ENCODE measurements at regions not wholly inside any gene's neighbourhood (a gene's known extent, or its start where the extent isn't known, plus 50 kb on each side); places are given as distances from the start of the nearest gene placed in this dataset.

- DNase-seq (ENCODE audit: low read depth, low spot score): no peak
These were observed 1614.9 kb downstream of the ARAP2 start for GRCh38 chr4:34629451-34629850.

DNA sequence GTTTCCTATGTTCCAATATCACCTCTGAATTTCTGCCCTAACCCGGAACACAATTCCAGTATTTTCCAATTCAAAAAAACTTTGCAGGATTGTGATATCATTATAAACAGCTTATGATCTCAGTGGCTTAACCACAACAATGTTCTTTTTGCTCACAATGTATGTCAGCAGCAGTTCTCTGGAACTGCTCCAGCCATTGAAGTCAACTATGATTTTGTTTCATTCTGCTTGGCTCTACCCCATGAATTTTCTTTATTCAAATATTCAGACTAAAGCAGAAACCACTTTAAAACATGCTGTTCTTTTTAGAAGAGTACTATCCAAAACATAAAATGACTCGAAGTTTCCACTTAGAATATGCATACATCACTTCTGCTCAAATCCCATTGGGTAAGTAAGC, 1611.1 kb downstream of the ARAP2 start:
- no peak for DNase-seq (ENCODE audit: low read depth, low spot score)

- no peak for DNase-seq (ENCODE audit: low read depth, low spot score)
These were observed 1607.7 kb downstream of the ARAP2 start for GRCh38 chr4:34636623-34637022.

DNA sequence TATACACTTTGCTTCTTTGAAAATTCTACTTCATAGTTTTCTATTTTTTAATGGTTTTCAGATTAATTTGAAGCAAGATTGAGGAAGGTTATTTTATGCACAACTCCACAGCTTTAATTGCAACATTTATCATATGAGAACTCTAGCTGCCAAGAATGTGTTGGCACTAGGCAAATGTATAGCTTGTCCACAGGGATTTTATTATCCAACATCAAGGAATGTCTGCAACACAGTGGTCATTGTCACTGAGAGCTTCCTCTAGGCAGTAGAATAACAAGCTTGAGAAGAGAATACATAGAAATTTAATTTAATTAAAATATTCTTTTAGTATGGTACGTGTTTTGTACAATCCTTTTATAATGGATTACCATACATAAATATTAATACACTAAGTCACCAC, 1600.8 kb downstream of the ARAP2 start:
- DNase-seq (ENCODE audit: low read depth, low spot score): no peak

- DNase-seq (ENCODE audit: low read depth, low spot score): no peak
These were observed 1599.7 kb downstream of the ARAP2 start for GRCh38 chr4:34644579-34645115.

DNA sequence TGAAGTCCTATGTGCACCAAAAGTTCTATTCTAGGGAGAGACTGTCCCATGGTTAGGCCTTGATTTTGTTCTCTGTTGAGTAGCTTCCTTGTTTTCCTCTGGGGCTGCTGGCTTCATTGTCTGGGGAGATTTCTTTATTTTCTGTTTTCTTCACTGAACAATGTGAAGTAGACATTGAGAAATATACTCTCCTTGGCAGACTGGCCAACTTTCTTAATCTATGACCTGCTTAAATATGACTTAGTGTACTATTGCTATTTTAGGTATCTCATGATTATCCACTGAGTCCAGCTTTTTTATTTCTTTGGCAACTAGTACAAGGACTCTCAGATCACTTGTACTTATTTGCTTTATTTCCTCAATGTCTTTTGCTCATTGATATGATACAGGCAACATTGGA, 1594.6 kb downstream of the ARAP2 start:
- no peak for DNase-seq (ENCODE audit: low read depth, low spot score)

DNA sequence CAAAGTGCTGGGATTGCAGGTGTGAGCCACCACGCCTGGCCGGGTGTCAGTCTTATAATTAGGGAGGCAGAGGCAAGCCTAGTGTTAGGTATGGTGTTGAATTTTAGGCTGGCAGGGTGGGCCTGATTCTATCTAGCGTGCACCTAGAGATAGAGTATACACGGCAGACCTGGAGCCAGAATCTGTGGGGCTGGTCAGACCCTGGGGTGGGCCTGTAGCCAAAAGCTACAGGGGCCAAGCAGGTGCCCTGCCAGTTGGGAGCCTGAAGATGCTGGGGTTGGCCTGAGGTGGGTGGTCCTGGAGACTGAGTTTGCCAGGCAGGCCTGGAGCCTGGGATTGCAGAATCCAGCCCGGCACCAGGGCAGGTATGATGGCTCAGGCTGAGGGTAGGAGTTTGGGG, 1580.3 kb downstream of the ARAP2 start:
- no peak for DNase-seq (ENCODE audit: low read depth, low spot score)

- no peak for DNase-seq (ENCODE audit: low read depth, low spot score)
These were observed 1567.9 kb downstream of the ARAP2 start for GRCh38 chr4:34676400-34676799.

GRCh38 chr4:34678431-34678830, 1565.9 kb downstream of the ARAP2 start:
- no peak for DNase-seq (ENCODE audit: low read depth, low spot score)

DNA sequence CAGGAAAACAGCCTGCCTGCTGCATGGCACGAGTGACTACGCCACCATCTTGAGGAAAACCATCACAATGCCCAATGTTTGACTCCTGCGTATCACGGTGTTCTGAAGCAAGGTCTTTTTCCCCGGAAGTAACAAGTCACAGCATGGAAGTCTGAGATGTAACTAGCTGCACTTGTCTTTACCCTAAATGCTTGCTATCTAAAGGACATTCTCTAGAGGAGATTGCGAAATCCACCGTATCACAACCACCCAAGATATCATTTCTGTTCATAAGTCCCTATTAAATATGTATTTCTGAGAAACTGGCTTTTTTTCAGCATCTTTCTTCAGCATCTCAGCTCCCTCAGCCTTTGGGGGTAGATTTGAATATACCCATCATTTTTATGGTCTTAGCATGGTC, 1565.1 kb downstream of the ARAP2 start:
- no peak for DNase-seq (ENCODE audit: low read depth, low spot score)

DNA sequence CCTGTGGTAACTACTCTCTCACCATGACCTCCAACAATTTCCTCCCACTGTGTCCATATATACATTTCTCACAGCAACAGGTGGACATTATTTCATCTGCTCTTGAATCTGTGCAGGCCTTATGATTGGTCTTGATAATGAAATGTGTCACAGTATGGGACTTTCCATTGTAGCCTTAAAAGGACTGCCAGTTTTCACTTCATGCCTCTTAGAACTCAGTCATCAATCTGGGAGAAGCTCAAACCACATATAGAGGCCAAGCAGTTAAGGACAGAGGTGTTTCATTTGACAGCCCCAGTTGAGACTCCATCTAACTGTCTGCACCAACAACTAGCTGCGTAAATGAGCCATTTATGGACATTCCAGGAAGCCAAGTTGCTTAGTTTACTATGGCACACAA, 1534.8 kb downstream of the ARAP2 start:
- no peak for DNase-seq (ENCODE audit: low read depth, low spot score)

DNA sequence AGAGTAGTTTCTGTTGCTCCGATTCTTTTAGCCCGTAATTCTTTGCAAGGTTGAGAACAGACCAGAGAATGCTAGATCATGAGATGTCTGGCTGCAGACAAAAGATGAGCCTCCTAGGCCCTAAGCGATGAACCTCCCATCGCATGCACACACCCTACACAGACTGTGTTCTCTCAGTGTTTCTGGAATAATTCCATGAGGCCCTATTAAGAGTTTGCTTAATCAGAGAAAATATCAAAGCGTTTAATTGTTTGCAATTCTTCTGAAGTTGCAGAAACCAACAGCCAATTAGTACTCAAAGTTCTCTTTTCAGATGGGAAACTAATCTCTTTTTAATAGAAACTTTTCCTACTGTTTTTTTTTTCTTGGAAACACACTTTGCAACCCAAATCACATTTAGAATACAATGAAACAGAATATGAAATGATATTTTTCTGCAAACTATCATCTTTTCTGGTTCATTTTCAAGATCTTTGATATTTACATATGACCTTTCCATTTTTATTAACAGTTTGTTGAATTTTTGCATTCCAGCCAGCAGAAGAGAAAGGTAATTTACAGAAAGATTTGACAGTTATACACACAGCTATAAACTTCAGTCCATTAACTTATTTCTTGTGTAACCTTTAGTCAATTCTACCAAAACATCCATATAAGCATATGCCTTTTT, 1525.6 kb downstream of the ARAP2 start:
- DNase-seq (ENCODE audit: low read depth, low spot score): no peak

DNA sequence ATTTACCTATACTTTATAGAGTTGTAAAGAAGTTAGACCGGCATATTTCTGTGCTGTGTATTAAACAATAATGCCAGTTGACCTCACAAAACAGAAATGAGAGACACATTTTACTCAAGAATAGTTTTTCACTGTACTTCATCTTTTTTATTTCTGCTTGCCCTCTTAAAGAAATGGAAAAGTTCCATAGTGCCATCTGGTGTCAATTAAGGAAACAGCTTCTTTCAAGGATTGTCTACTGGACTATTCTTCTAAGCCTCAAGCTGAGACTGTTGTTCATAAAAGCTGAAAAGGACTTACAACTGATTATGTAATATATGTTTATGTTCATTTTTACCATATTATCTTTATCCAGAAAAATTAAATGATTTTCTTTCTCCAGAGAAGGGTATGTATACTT, 1523.7 kb downstream of the ARAP2 start:
- DNase-seq (ENCODE audit: low read depth, low spot score): no peak

DNA sequence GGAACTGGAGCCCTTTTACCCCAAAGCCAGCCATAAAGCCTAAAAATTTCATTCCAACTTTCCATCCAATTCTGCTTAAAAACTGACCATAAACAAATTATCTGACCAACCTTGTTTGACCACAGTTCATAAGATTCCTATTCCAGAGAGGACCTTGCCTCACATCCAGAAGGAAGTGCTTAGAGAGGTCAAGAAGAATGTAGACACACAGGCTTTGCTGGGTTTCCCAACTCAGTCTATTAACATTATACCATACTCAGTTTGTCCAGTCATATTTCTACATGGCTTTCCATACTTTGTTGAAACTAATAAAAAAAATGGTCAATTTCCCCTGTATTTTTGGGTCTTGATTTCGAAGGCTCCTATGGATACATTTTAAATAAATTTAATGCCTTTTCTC, 1522.5 kb downstream of the ARAP2 start:
- no peak for DNase-seq (ENCODE audit: low read depth, low spot score)

DNA sequence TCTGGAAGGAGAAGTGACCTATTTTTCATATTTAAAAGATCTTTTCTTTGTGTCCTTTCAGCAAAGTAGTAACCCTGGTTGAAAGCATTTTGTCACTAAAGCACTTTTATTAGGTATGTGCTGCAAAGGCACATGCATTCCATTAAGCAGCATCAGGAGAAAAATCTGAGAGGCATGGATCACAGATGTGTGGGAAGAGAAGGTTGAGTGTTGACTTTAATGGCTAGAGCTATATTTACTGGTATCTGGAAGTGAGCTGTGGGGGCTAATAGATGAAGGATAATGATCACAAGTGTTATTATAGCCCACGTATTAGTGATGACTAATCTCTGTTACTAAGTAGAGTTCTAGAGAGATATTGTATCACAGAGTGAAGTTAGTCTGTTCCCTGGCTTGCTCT, 1520.7 kb downstream of the ARAP2 start:
- DNase-seq (ENCODE audit: low read depth, low spot score): no peak

DNA sequence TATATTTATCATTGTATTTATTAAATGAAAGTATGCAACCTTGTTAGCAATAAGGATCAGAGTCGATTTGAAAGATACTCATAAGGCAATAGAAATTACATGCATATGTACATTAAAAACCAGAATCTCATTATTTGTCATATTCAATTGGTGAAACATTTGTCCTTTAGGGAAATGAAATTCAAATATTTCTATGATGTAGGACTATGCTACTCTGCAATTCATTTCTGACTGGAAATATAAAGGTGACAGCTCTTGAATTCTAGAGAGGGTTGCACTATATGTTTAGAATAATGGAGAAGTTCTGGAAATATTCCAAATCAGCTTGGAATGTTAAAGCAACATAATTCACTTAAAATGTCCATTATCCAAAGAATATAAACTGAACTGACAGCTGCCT, 1519.8 kb downstream of the ARAP2 start:
- no peak for DNase-seq (ENCODE audit: low read depth, low spot score)

DNA sequence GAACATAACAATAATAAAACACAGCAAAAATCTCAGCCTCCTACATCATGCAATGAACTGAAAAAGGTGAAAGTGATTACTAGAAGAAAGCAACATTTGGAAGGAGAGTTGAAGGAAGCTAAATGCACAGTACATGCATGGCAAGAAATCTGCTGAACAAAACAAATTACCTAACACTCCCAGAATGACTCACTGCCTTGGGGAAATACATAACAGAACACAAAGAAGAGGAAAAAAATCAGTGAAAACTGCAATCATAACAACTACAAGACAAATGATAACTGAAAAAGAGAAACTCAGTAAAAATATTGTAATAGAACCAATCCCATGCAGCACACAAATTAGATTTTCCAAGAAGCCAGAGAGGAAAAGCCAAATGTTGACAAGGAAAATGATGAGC, 1513.2 kb downstream of the ARAP2 start:
- no peak for DNase-seq (ENCODE audit: low read depth, low spot score)

DNA sequence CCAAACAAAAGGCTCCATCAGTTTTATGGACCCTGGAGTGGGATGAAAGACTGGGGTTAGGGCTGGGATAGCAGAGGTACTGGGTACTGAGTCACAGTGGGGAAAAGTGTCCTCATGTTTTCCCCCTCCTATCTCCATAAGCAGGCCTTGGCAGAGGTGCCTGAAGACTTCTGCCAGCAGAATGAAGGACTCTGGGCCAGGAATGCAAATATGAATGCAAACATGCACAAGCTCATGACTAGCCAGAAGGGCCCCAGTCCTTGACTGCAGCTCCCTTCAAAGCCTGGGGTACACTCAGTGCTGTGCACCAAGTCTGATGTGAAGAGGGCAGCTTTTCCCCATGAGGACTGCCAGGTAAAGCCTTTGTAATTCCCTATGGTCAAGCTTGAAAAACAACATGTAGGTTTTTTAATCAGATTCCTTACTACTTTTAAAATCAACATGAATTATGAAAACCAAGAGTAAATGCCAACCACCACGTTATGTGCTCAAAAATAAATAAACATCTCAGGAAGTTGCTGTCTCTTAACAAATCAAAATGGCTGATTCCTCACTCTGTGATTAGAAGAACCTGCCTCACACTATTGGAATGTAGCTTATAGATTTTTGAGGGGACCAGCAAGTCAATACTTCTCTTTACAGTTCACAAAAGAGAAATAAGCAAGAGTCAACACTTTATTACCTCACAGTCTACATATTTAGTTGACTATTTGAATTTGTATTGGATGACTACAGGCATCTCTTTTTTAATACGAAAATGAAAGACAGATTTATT, 1512.0 kb downstream of the ARAP2 start:
- DNase-seq (ENCODE audit: low read depth, low spot score): no peak

DNA sequence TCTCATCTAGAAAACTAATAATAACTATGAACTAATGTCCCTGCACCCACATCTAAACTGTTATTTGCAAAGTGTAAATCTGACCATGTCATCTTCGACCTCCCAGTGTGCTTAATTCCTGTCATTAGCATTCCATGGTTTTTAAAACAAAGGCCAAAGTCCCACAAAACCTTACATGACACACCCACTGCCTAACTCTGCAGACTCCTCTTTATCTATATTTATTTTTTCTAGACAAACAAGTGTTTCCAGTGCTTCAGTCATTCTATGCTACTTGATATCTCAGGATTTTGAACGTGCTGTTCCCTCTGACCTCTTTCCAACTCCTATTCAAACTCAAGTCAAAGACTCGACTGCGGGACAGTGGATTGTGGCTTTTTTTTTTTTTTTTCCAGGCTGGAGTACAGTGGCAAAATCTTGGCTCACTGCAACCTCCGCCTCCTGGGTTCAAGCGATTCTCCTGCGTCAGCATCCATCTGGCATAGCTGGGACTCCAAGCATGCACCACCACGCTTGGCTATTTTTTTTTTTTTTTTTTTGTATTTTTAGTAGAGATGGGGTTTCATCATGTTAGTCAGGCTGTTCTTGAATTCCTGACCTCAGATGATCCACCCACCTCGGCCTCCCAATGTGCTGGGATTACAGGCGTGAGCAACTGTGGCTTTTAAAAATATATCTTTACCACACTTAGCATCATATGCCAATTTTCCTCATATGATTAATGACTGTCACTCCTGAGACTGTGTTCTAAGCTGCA, 1511.0 kb downstream of the ARAP2 start:
- DNase-seq (ENCODE audit: low read depth, low spot score): no peak

GRCh38 chr4:34766935-34767334, 1477.4 kb downstream of the ARAP2 start:
- DNase-seq (ENCODE audit: low read depth, low spot score): no peak

DNA sequence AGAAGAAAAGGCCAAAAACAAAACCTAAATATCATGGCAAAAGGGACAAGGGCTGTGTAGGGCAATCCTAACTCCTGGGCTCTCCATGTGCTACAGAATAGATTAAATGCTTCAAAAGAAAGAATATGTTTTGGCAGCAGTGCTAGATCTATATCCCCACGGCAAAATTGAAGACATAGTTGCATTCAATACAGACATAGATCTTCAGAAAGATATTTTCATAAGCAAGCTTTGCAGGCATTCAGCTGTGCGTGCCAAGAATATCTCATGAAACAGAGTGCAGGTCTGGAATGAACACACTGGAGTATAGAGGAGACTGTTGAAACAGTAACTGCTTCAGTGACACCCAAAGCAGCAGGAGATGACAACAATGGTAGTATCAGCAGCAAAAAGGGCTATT, 1476.9 kb downstream of the ARAP2 start:
- DNase-seq (ENCODE audit: low read depth, low spot score): no peak

DNA sequence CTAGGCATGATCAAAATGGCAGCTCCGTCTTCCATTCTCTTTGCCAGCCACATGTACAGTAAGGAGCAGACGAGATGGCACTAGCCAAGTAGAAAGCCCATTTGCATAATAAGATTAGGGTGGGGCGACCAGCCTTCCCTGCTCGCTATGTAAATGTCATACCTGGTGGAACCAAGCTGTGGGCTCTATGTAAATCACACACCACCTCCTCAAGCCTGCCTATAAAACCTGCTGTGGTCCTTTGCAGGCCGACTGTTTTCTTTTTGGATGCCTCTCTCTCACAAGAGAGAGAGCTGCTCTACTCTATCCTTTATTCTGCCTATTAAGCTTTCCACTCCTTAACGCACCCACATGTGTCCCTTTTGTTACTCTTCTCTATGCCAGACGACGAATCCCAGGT, 1472.7 kb downstream of the ARAP2 start:
- DNase-seq (ENCODE audit: low read depth, low spot score): no peak

DNA sequence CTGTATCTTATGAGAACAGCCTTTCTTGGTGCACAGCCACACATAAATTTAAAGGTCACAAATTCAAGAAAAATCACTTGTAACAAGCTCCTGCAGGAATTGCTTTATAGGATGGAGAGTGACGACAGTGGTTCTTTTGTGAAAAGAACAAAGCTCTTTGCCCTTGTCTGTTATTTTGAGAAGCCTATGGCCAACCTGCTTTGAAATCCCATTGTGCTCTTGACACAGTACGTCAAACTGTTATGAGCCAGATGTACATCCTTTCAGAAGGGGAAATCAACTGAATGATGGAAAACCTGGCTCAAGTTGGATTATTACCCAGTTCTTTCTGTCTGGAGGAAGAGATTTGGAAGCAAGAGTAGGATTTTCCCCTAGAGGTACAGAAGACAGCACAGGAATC, 1454.2 kb downstream of the ARAP2 start:
- DNase-seq (ENCODE audit: low read depth, low spot score): no peak
